ENCODE measurements at regions not wholly inside any gene's neighbourhood (a gene's known extent, or its start where the extent isn't known, plus 50 kb on each side); places are given as distances from the start of the nearest gene placed in this dataset.

- ChIA-PET POLR2A (no interaction called here), CTCF (ENCODE audit: unreplicated experiment) (no interaction called here)
- H3K27ac ChIP-seq (ENCODE audit: low read depth, low read length, poor library complexity, severe bottlenecking) = no peak overlapping the region
- no peak overlapping the region for H3K4me2 ChIP-seq (ENCODE audit: low read length)
- TF ChIP-seq CTCF (conservative IDR thresholded peaks at IDR 0.05; ENCODE audit: low read length) (no peak), EZH2phosphoT487 (IDR thresholded peaks at IDR 0.05; ENCODE audit: borderline replicate concordance, low read depth, low read length) (no peak)
- H3K4me3 ChIP-seq (ENCODE audit: low read depth, low read length, poor library complexity, severe bottlenecking) = no peak overlapping the region
- no peak overlapping the region for H2AFZ ChIP-seq (ENCODE audit: low read length)
- intact Hi-C loops (cut with micrococcal nuclease; ENCODE audit: unreplicated experiment) = no loop called here
- no peaks in the 10 kb centered on the region for H3K9me3 ChIP-seq (ENCODE audit: low read length)
- H3K36me3 ChIP-seq (ENCODE audit: insufficient read depth, low read length) = no peaks in the 10 kb centered on the region
- H3K79me2 ChIP-seq (ENCODE audit: insufficient read depth, low read depth, low read length) = no peaks in the 10 kb centered on the region
- no peaks in the 10 kb centered on the region for H4K20me1 ChIP-seq (ENCODE audit: insufficient read depth, low read length)
- H3K9me2 ChIP-seq (ENCODE audit: insufficient read depth, low read length) = no peaks in the 10 kb centered on the region
- H3K4me1 ChIP-seq (ENCODE audit: insufficient read depth, low read length, poor library complexity, severe bottlenecking) = peaks cover 7% of the 10 kb centered on the region
- BruUV-seq (replicated peaks) = no TSS peak
- DNase-seq (ENCODE audit: low spot score) = no peak
Observed at GRCh38 chr10:124256151-124256550, 162.6 kb downstream of the OAT start.

- intact Hi-C loops (cut with micrococcal nuclease; ENCODE audit: unreplicated experiment) = no loop called here
- H4K20me1 ChIP-seq (ENCODE audit: insufficient read depth, low read length) = no peaks in the 10 kb centered on the region
- ChIA-PET POLR2A (interaction anchor here (0.7 kb wide), 1 partner anchor 638 kb away, joined by 6 read pairs; no protein-coding TSS in a partner anchor), CTCF (ENCODE audit: unreplicated experiment) (no interaction called here)
- BruUV-seq (replicated peaks) = no TSS peak
- no peaks in the 10 kb centered on the region for H3K9me2 ChIP-seq (ENCODE audit: insufficient read depth, low read length)
- no peak for DNase-seq (ENCODE audit: low spot score)
- H3K4me3 ChIP-seq (ENCODE audit: low read depth, low read length, poor library complexity, severe bottlenecking) = no peak overlapping the region
- H3K4me1 ChIP-seq (ENCODE audit: insufficient read depth, low read length, poor library complexity, severe bottlenecking) = peaks cover 11% of the 10 kb centered on the region
- TF ChIP-seq CTCF (conservative IDR thresholded peaks at IDR 0.05; ENCODE audit: low read length) = no peak
- H3K4me2 ChIP-seq (ENCODE audit: low read length) = no peak overlapping the region
- no peaks in the 10 kb centered on the region for H3K79me2 ChIP-seq (ENCODE audit: insufficient read depth, low read depth, low read length)
- H3K36me3 ChIP-seq (ENCODE audit: insufficient read depth, low read length) = no peaks in the 10 kb centered on the region
- H3K27ac ChIP-seq (ENCODE audit: low read depth, low read length, poor library complexity, severe bottlenecking) = no peak overlapping the region
- H3K9me3 ChIP-seq (ENCODE audit: low read length) = no peaks in the 10 kb centered on the region
- no peak overlapping the region for H2AFZ ChIP-seq (ENCODE audit: low read length)
Observed at GRCh38 chr10:124255556-124255955, 162.2 kb upstream of the CHST15 start.

GRCh38 chr10:124254490-124254889, 161.1 kb upstream of the CHST15 start:
- H3K79me2 ChIP-seq (ENCODE audit: insufficient read depth, low read depth, low read length) = no peaks in the 10 kb centered on the region
- no peaks in the 10 kb centered on the region for H3K9me2 ChIP-seq (ENCODE audit: insufficient read depth, low read length)
- TF ChIP-seq EZH2phosphoT487 (IDR thresholded peaks at IDR 0.05; ENCODE audit: borderline replicate concordance, low read depth, low read length) (no peak), CTCF (conservative IDR thresholded peaks at IDR 0.05; ENCODE audit: low read length) (no peak)
- BruUV-seq (replicated peaks) = no TSS peak
- H3K4me3 ChIP-seq (ENCODE audit: low read depth, low read length, poor library complexity, severe bottlenecking) = no peak overlapping the region
- intact Hi-C loops (cut with micrococcal nuclease; ENCODE audit: unreplicated experiment) = no loop called here
- H4K20me1 ChIP-seq (ENCODE audit: insufficient read depth, low read length) = no peaks in the 10 kb centered on the region
- no peak for DNase-seq (ENCODE audit: low spot score)
- no peaks in the 10 kb centered on the region for H3K9me3 ChIP-seq (ENCODE audit: low read length)
- H3K4me1 ChIP-seq (ENCODE audit: insufficient read depth, low read length, poor library complexity, severe bottlenecking) = peaks cover 11% of the 10 kb centered on the region
- CTCF ChIA-PET (ENCODE audit: unreplicated experiment) = no interaction called here
- POLR2A ChIA-PET = interaction anchor here (0.5 kb wide), 1 partner anchor 214 kb away, joined by 3 read pairs; no protein-coding TSS in a partner anchor
- no peak overlapping the region for H2AFZ ChIP-seq (ENCODE audit: low read length)
- H3K36me3 ChIP-seq (ENCODE audit: insufficient read depth, low read length) = no peaks in the 10 kb centered on the region
- no peak overlapping the region for H3K27ac ChIP-seq (ENCODE audit: low read depth, low read length, poor library complexity, severe bottlenecking)
- no peak overlapping the region for H3K4me2 ChIP-seq (ENCODE audit: low read length)
